ENCODE measurements at regions not wholly inside any gene's neighbourhood (a gene's known extent, or its start where the extent isn't known, plus 50 kb on each side); places are given as distances from the start of the nearest gene placed in this dataset.

- no peak for TF ChIP-seq TP53 (CRISPR knock-in tag; IDR thresholded peaks at IDR 0.05)
- TF ChIP-seq TCF7 (CRISPR knock-in tag; IDR thresholded peaks at IDR 0.05; ENCODE audit: low read depth) = no peak
- TF ChIP-seq PREB (CRISPR knock-in tag; IDR thresholded peaks at IDR 0.05; ENCODE audit: borderline replicate concordance) = no peak
Observed at GRCh38 chr11:44398266-44399030, 88.5 kb upstream of the ALX4 start (continued).

GRCh38 chr11:44399968-44400367 is 90.0 kb upstream of the ALX4 start:
- peaks cover 12% of the 10 kb centered on the region for H3K27me3 Mint-ChIP-seq (ENCODE audit: low read depth)
- H3K4me3 Mint-ChIP-seq = no peak overlapping the region
- no peak for DNase-seq (ENCODE audit: low spot score)
- ATAC-seq = no peak
- ChIA-PET CTCF (no interaction called here), POLR2A (no interaction called here)
- H3K27ac Mint-ChIP-seq = no peak overlapping the region
- peaks cover 6% of the 10 kb centered on the region for H3K9me3 Mint-ChIP-seq
- H3K36me3 Mint-ChIP-seq = no peaks in the 10 kb centered on the region
- H3K4me1 Mint-ChIP-seq = peaks cover 7% of the 10 kb centered on the region
- no peak for TF ChIP-seq NFYB (CRISPR knock-in tag; conservative IDR thresholded peaks at IDR 0.05; ENCODE audit: low read depth)
- TF ChIP-seq STAT6 (CRISPR knock-in tag; conservative IDR thresholded peaks at IDR 0.05; ENCODE audit: low read depth) = no peak
- TF ChIP-seq FOXJ3 (CRISPR knock-in tag; IDR thresholded peaks at IDR 0.05; ENCODE audit: borderline replicate concordance) = no peak
- no peak for TF ChIP-seq USF2 (CRISPR knock-in tag; IDR thresholded peaks at IDR 0.05)
- TF ChIP-seq PRRX2 (CRISPR knock-in tag; IDR thresholded peaks at IDR 0.05) = no peak
- TF ChIP-seq ZSCAN18 (CRISPR knock-in tag; IDR thresholded peaks at IDR 0.05) = no peak
- TF ChIP-seq ZNF396 (CRISPR knock-in tag; IDR thresholded peaks at IDR 0.05; ENCODE audit: borderline replicate concordance) = no peak
- TF ChIP-seq E2F5 (CRISPR knock-in tag; IDR thresholded peaks at IDR 0.05) = no peak
- no peak for TF ChIP-seq ATF6 (CRISPR knock-in tag; IDR thresholded peaks at IDR 0.05)
- TF ChIP-seq MAX (CRISPR knock-in tag; IDR thresholded peaks at IDR 0.05) = no peak
- no peak for TF ChIP-seq GTF2I (CRISPR knock-in tag; conservative IDR thresholded peaks at IDR 0.05)
- TF ChIP-seq FOXP1 (CRISPR knock-in tag; IDR thresholded peaks at IDR 0.05; ENCODE audit: borderline replicate concordance) = no peak
- no peak for TF ChIP-seq JUN (CRISPR knock-in tag; IDR thresholded peaks at IDR 0.05)
- no peak for TF ChIP-seq FOXP4 (CRISPR knock-in tag; IDR thresholded peaks at IDR 0.05)
- no peak for TF ChIP-seq NR3C1 (CRISPR knock-in tag; conservative IDR thresholded peaks at IDR 0.05; ENCODE audit: low read depth)
- no peak for TF ChIP-seq CDX4 (CRISPR knock-in tag; IDR thresholded peaks at IDR 0.05; ENCODE audit: borderline replicate concordance)
